Panc1 (cell line): ENCODE measurements at regions not wholly inside any gene's neighbourhood (a gene's known extent, or its start where the extent isn't known, plus 50 kb on each side); places are given as distances from the start of the nearest gene placed in this dataset.

ENCODE experiments used
- CTCF ChIP-seq: fragments of 450-650 bp; IDR thresholded peaks from 2 replicates; pipeline ENCODE4 v1.5.1; 2017; ENCODE audit warnings: mild to moderate bottlenecking
- POLR2AphosphoS5 ChIP-seq: IDR thresholded peaks from 2 replicates; pipeline ENCODE4 v1.6.1; 2012; ENCODE audit warnings: mild to moderate bottlenecking, low read depth, low read length, moderate library complexity
- SIN3A ChIP-seq: IDR thresholded peaks from 2 replicates; pipeline ENCODE4 v1.6.1; 2012; ENCODE audit warnings: low read depth, mild to moderate bottlenecking, low read length, moderate library complexity, borderline replicate concordance; ENCODE audit not compliant: insufficient read depth
- TCF7L2 ChIP-seq: IDR thresholded peaks from 2 replicates; pipeline ENCODE4 v1.6.1; 2011; ENCODE audit warnings: mild to moderate bottlenecking, low read depth, low read length, inconsistent platforms

- TF ChIP-seq CTCF (no peak), POLR2AphosphoS5 (no peak), TCF7L2 (no peak), SIN3A (no peak)
Measured at GRCh38 chr4:79609817-79610216, 201.8 kb upstream of the GK2 start.
